HS-27A (cell line): ENCODE measurements at regions not wholly inside any gene's neighbourhood (a gene's known extent, or its start where the extent isn't known, plus 50 kb on each side); places are given as distances from the start of the nearest gene placed in this dataset.

Source experiments
- DNase-seq: peaks from one replicate; pipeline ENCODE4 v3.0.0-alpha.2; 2012; ENCODE audit warnings: low read depth, missing footprints

DNA sequence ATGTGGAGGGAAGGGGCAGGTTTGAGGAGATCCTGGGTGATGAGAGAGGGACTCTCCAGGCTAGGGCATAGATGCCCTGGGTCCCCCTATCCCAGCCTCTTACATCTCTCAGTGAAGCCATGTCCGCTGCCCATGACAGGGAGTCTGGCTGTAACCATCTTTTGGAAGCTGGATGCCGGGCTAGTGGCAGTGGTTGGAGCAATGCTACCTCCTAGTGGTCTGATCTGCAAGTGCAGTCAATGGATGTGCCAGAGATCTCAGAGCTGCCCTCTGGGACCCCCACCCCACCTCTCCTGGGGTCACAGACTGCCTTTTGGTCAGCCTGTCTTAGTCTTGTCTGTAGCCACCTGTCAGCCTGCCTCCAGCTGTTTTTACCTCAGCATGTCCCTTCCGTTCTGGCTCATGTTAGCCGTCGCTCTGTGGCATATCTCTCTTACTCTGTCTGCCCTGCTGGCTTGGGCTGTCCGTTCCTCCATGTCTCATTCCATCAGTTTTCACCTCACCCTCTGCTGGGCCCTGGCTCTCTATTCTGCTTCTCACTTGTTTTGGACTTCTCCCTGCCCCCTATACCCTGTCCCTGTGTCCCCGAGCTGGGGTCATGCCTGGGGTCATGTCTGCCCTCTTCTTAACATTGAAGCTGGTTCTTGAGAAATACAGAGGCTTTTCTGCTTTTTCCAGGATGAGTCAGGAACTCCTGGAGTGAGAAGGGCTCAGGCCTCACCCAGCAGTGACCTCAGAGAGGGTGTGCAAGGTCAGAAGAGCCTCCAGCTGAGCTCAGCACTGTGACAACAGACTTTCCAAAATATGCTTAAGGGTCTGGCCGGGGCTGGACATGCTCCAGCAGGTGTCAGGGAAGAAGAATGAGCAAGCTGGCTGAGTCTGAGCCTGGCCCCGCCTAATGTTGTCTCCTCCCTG is 52.0 kb upstream of the THY1 start:
- no peak for DNase-seq

DNA sequence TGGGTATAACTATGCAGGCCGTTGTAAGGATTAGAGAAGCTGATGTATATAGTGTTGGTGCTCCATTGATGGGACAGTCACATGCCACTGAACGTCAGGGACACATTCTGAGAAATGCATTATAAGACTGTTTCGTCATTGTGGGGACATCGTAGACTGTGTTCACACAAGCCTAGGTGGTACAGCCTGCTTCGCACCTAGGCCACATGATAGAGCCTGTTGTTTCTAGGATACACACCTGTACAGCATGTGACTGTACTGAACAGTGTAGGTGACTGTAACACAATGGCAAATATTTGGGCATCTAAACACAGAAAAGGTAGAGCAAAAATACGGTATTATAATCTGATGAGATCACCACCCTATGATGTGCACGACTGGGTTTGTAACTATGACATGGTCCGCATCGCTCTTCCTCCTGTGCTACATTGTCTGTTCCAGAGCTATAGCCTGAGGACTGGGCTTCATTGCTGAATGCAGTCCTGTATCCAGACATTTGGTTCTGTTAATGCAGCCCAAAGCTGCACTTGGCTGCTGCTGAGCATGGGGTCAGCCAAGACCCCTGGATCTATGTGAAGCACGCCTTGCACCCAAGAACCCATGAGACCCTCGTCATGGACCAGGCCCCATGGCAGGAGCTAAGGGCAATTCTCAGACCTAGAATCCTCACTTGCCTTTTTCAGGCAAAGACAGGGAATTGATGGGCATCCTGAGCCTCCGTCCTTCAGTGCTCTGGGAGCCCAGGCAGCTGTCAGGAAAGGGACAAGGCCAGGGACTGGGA is 51.1 kb upstream of the THY1 start:
- no peak for DNase-seq

DNA sequence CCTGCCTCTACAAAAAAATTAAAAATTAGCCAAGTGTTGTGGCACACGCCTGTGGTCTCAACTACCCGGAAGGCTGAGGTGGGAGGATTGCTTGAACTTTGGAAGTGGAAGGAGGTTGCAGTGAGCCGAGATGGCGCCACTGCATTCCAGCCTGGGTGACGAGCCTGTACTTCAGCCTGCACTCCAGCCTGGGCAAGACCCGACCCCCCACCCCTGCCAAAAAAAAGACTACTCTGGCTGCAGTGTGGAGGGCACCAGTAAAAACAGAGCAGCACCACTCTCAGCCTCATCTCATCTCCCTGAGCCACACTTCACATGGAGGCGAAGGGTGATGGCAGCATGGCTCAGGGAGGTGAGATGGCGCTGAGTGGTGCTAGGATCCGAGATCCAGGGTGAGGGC is 50.3 kb upstream of the THY1 start:
- DNase-seq, result no peak

DNA sequence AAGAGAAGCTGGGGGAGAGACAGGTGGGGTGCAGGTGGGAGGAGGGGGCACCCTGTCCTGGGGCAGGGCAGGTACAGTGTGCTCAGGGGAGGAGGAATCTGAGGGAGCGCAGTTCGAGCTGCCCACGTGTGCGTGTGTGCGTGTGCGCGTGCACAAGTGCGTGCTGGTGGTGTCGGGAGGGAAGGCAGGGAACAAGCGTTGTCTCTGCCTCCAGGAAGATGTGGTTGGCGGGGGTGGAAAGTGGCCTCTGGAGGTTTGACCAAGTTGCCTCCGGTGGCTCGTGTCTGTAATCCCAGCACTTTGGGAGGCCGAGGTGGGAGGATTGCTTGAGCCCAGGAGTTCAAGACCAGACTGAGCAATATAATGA is 49.9 kb upstream of the THY1 start:
- no peak for DNase-seq
